Endothelial cell (in vitro differentiated cells): ENCODE measurements at regions not wholly inside any gene's neighbourhood (a gene's known extent, or its start where the extent isn't known, plus 50 kb on each side); places are given as distances from the start of the nearest gene placed in this dataset.

Experiments
- DNase-seq: peaks from one replicate; pipeline ENCODE4 v3.0.0; 2021; ENCODE audit warnings: low spot score
- H3K27ac Mint-ChIP-seq: one replicate; pipeline ENCODE4 v1.8.0; 2021; ENCODE audit warnings: mixed read lengths, inconsistent platforms; ENCODE audit not compliant: unreplicated experiment
- H3K27me3 Mint-ChIP-seq: one replicate; pipeline ENCODE4 v1.8.0; 2021; ENCODE audit warnings: mild to moderate bottlenecking, moderate library complexity, mixed read lengths, inconsistent platforms; ENCODE audit not compliant: unreplicated experiment
- H3K36me3 Mint-ChIP-seq: one replicate; pipeline ENCODE4 v1.8.0; 2021; ENCODE audit warnings: mild to moderate bottlenecking, low read depth, mixed read lengths, inconsistent platforms; ENCODE audit not compliant: unreplicated experiment
- H3K4me1 Mint-ChIP-seq: one replicate; pipeline ENCODE4 v1.8.0; 2021; ENCODE audit warnings: mild to moderate bottlenecking, mixed read lengths, inconsistent platforms; ENCODE audit not compliant: unreplicated experiment
- H3K4me3 Mint-ChIP-seq: one replicate; pipeline ENCODE4 v1.8.0; 2021; ENCODE audit warnings: mild to moderate bottlenecking, mixed read lengths, inconsistent platforms; ENCODE audit not compliant: unreplicated experiment
- H3K9me3 Mint-ChIP-seq: one replicate; pipeline ENCODE4 v1.8.0; 2021; ENCODE audit warnings: mixed read lengths, inconsistent platforms; ENCODE audit not compliant: unreplicated experiment
- CTCF ChIP-seq: fragments of 200-600 bp; sonication (generic); IDR thresholded peaks from one replicate; pipeline ENCODE4 v1.5.0; 2021; ENCODE audit warnings: antibody characterized with exemption; ENCODE audit not compliant: unreplicated experiment

GRCh38 chr12:59196989-59197388, 276.7 kb upstream of the LRIG3 start:
- no peaks in the 10 kb centered on the region for H3K27me3 Mint-ChIP-seq
- H3K9me3 Mint-ChIP-seq, result no peaks in the 10 kb centered on the region
- no peak for TF ChIP-seq CTCF
- DNase-seq, result no peak
- H3K4me3 Mint-ChIP-seq, result no peak overlapping the region
- H3K27ac Mint-ChIP-seq, result no peak overlapping the region
- no peaks in the 10 kb centered on the region for H3K4me1 Mint-ChIP-seq
- no peaks in the 10 kb centered on the region for H3K36me3 Mint-ChIP-seq

GRCh38 chr12:59194794-59195193, 274.5 kb upstream of the LRIG3 start:
- Mint-ChIP-seq H3K36me3 (no peaks in the 10 kb centered on the region), H3K4me1 (no peaks in the 10 kb centered on the region), H3K9me3 (no peaks in the 10 kb centered on the region), H3K27ac (no peak overlapping the region), H3K4me3 (no peak overlapping the region), H3K27me3 (no peaks in the 10 kb centered on the region)
- DNase-seq, result no peak
- TF ChIP-seq CTCF, result no peak

- Mint-ChIP-seq H3K27ac (no peak overlapping the region), H3K27me3 (no peaks in the 10 kb centered on the region), H3K4me1 (no peaks in the 10 kb centered on the region), H3K9me3 (no peaks in the 10 kb centered on the region), H3K36me3 (no peaks in the 10 kb centered on the region), H3K4me3 (no peak overlapping the region)
- DNase-seq, result no peak
- TF ChIP-seq CTCF, result no peak
These were observed 273.3 kb upstream of the LRIG3 start for GRCh38 chr12:59193476-59194050.

- Mint-ChIP-seq H3K4me3 (no peak overlapping the region), H3K27me3 (no peaks in the 10 kb centered on the region), H3K27ac (no peak overlapping the region), H3K9me3 (no peaks in the 10 kb centered on the region), H3K4me1 (no peaks in the 10 kb centered on the region), H3K36me3 (no peaks in the 10 kb centered on the region)
- TF ChIP-seq CTCF, result no peak
- no peak for DNase-seq
These were observed 271.1 kb upstream of the LRIG3 start for GRCh38 chr12:59191372-59191771.

- no peak for DNase-seq
- no peaks in the 10 kb centered on the region for H3K36me3 Mint-ChIP-seq
- no peak overlapping the region for H3K27ac Mint-ChIP-seq
- H3K27me3 Mint-ChIP-seq, result no peaks in the 10 kb centered on the region
- no peaks in the 10 kb centered on the region for H3K4me1 Mint-ChIP-seq
- TF ChIP-seq CTCF, result no peak
- H3K9me3 Mint-ChIP-seq, result no peaks in the 10 kb centered on the region
- no peak overlapping the region for H3K4me3 Mint-ChIP-seq
These were observed 266.1 kb upstream of the LRIG3 start for GRCh38 chr12:59186451-59186850.
